ENCODE measurements at regions not wholly inside any gene's neighbourhood (a gene's known extent, or its start where the extent isn't known, plus 50 kb on each side); places are given as distances from the start of the nearest gene placed in this dataset.

DNA sequence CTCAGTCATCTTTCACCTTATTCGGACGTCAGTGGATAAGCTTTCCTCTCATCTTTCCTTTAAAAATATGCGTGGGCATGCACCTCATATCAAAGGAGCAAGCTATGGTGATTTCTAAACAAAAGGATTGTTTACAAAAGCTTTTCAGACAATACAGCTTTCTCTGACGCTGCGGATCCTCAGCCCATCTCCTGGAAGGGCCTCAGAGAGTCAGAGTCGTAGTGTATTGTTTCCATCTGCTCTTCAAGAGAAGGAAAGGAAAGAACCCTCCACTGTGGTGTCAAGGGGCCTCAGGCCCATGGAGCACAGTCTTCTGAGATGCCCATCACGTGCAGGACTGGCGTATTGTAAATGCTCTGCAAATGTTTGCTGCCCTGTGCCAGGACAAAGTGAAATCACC, 163.4 kb upstream of the MAP1B start:
- TF ChIP-seq POLR2A (IDR thresholded peaks at IDR 0.05) (no peak), CTCF (IDR thresholded peaks at IDR 0.05) (no peak)
- H3K27me3 ChIP-seq = no peaks in the 10 kb centered on the region
- no peaks in the 10 kb centered on the region for H3K4me1 ChIP-seq
- DNase-seq = no peak
- no peak overlapping the region for H3K27ac ChIP-seq
- no peak overlapping the region for H3K4me3 ChIP-seq
- intact Hi-C loops (cut with DNase I; ENCODE audit: low total_unique reads) = no loop called here
- no peaks in the 10 kb centered on the region for H3K9me3 ChIP-seq
- no peaks in the 10 kb centered on the region for H3K36me3 ChIP-seq (ENCODE audit: low read depth, missing control alignments)
- 77 to 82% methylated on average over 8 of the region's 8 CpGs for WGBS, 2 donors

DNA sequence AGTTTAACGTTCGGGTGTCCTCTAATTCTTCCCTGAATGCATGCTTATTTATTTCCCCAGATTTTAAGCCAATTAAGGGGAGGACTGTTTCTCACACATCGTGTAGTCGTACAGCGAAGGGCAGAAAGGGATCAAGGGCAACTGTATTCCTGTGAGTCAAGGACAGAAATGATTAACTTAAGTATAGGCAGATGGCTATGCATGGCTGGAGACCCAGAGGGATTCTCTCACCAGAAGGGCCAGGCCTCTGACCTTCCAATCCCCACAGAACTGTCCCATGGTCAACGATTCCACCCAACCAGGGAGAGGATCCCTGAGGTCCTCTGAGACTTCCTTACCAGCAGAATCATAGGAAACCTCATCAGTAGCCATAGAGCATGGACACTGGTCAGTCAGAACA, 161.8 kb upstream of the MAP1B start:
- H3K36me3 ChIP-seq (ENCODE audit: low read depth, missing control alignments) = no peaks in the 10 kb centered on the region
- WGBS, 2 donors = 73 to 88% methylated on average over 6 of the region's 6 CpGs

GRCh38 chr5:71946343-71947030, 160.8 kb upstream of the MAP1B start:
- no peaks in the 10 kb centered on the region for H3K4me1 ChIP-seq
- WGBS, 2 donors = 93 to 94% methylated on average over 6 of the region's 6 CpGs
- no peak overlapping the region for H3K4me3 ChIP-seq
- intact Hi-C loops (cut with DNase I; ENCODE audit: low total_unique reads) = no loop called here
- DNase-seq = no peak
- H3K36me3 ChIP-seq (ENCODE audit: low read depth, missing control alignments) = no peaks in the 10 kb centered on the region
- no peaks in the 10 kb centered on the region for H3K27me3 ChIP-seq
- H3K27ac ChIP-seq = no peak overlapping the region
- no peaks in the 10 kb centered on the region for H3K9me3 ChIP-seq
- TF ChIP-seq POLR2A (IDR thresholded peaks at IDR 0.05) (no peak), CTCF (IDR thresholded peaks at IDR 0.05) (no peak)

More for the DNA sequence above, 161.8 kb upstream of the MAP1B start:
- TF ChIP-seq POLR2A (IDR thresholded peaks at IDR 0.05) (no peak), CTCF (IDR thresholded peaks at IDR 0.05) (no peak)
- no peak for DNase-seq
- no peak overlapping the region for H3K27ac ChIP-seq
- H3K9me3 ChIP-seq = no peaks in the 10 kb centered on the region
- H3K4me3 ChIP-seq = no peak overlapping the region
- intact Hi-C loops (cut with DNase I; ENCODE audit: low total_unique reads) = no loop called here
- H3K4me1 ChIP-seq = no peaks in the 10 kb centered on the region
- H3K27me3 ChIP-seq = no peaks in the 10 kb centered on the region

DNA sequence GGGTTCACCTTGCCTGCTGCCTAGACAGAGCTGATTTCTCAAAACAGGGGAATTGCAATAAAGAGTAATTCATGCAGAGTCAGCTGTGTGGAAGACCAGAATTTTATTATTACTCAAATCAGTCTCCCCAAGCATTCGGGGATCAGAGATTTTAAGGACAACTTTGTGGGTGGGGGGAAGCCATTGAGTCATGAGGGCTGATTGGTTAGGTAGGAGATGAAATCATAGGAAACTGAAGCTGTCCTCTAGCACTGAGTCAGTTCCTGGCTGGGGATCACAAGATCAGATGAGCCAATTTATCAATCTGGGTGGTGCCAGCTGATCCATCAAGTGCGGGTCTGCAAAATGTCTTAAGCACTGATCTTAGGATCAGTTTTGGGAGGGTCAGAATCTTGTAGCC, 159.1 kb upstream of the MAP1B start:
- Histone ChIP-seq H3K4me3 (no peak overlapping the region), H3K36me3 (ENCODE audit: low read depth, missing control alignments) (no peaks in the 10 kb centered on the region), H3K27ac (no peak overlapping the region), H3K27me3 (no peaks in the 10 kb centered on the region), H3K4me1 (no peaks in the 10 kb centered on the region), H3K9me3 (no peaks in the 10 kb centered on the region)
- 98 to 100% methylated on average over 2 of the region's 2 CpGs for WGBS, 2 donors
- no peak for DNase-seq
- intact Hi-C loops (cut with DNase I; ENCODE audit: low total_unique reads) = no loop called here
- no peak for TF ChIP-seq POLR2A (IDR thresholded peaks at IDR 0.05)
- no peak for TF ChIP-seq CTCF (IDR thresholded peaks at IDR 0.05)

DNA sequence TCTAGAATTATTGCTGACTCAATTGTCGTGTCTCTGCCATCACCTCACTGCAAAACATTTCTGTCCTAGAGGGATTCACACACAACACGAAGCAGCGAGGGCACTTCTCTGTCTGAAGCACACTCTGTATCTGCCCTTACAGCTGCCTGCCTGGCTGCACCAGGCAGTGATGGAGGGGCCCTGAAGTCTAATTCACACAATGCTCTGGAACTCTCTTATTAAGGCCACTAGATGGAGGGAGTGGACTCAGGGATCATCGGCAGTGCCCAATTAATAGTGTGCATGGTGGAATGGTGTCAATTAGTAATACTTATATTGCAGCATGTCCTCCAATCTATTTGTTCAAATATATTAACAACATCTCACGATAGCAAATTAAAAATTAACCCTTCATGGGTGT, 157.5 kb upstream of the MAP1B start:
- Histone ChIP-seq H3K4me3 (no peak overlapping the region), H3K27me3 (no peaks in the 10 kb centered on the region), H3K36me3 (ENCODE audit: low read depth, missing control alignments) (no peaks in the 10 kb centered on the region), H3K27ac (no peak overlapping the region), H3K9me3 (no peaks in the 10 kb centered on the region), H3K4me1 (no peaks in the 10 kb centered on the region)
- 74 to 86% methylated on average over 5 of the region's 5 CpGs for WGBS, 2 donors
- DNase-seq = no peak
- intact Hi-C loops (cut with DNase I; ENCODE audit: low total_unique reads) = no loop called here
- no peak for TF ChIP-seq POLR2A (IDR thresholded peaks at IDR 0.05)
- TF ChIP-seq CTCF (IDR thresholded peaks at IDR 0.05) = peak in 1 of 3 experiments; percentile 30

Measured in testis (tissue), 2 donors.